ENCODE measurements at regions not wholly inside any gene's neighbourhood (a gene's known extent, or its start where the extent isn't known, plus 50 kb on each side); places are given as distances from the start of the nearest gene placed in this dataset.
"Not testable (repeated sequence)": the region's sequence is repeated elsewhere in the genome, so short reads cannot be mapped to it uniquely, and the experiment has no call there.

GRCh38 chrX:74195605-74196004 lies 108.4 kb upstream of the ZCCHC13 start:
- TF ChIP-seq CTCF (IDR thresholded peaks at IDR 0.05; ENCODE audit: insufficient read depth, low read length, missing control alignments), result no peak
- ChIA-PET CTCF (no interaction called here), POLR2A (no interaction called here)
- H3K4me3 ChIP-seq (ENCODE audit: low read depth, low read length), result no peak overlapping the region
- DNase-seq (ENCODE audit: low read depth, low spot score), result no peak

GRCh38 chrX:74195120-74195519 lies 108.9 kb upstream of the ZCCHC13 start:
- H3K4me3 ChIP-seq (ENCODE audit: low read depth, low read length), result no peak overlapping the region
- DNase-seq (ENCODE audit: low read depth, low spot score), result no peak
- CTCF ChIA-PET, result no interaction called here
- POLR2A ChIA-PET, result no interaction called here
- TF ChIP-seq CTCF (IDR thresholded peaks at IDR 0.05; ENCODE audit: insufficient read depth, low read length, missing control alignments), result no peak

GRCh38 chrX:74187211-74187610 lies 116.8 kb upstream of the ZCCHC13 start:
- TF ChIP-seq CTCF (IDR thresholded peaks at IDR 0.05; ENCODE audit: insufficient read depth, low read length, missing control alignments), result no peak
- ChIA-PET POLR2A (no interaction called here), CTCF (no interaction called here)
- peak; percentile 3 for DNase-seq (ENCODE audit: low read depth, low spot score)
- no peak overlapping the region for H3K4me3 ChIP-seq (ENCODE audit: low read depth, low read length)

GRCh38 chrX:74183047-74183446 lies 120.9 kb upstream of the ZCCHC13 start:
- CTCF ChIA-PET; DNase-seq (ENCODE audit: low read depth, low spot score); POLR2A ChIA-PET; H3K4me3 ChIP-seq (ENCODE audit: low read depth, low read length): not testable (repeated sequence)

- POLR2A ChIA-PET; CTCF ChIA-PET; H3K4me3 ChIP-seq (ENCODE audit: low read depth, low read length); DNase-seq (ENCODE audit: low read depth, low spot score): not testable (repeated sequence)
These were observed 122.0 kb upstream of the ZCCHC13 start for GRCh38 chrX:74181976-74182375.

- ChIA-PET CTCF (no interaction called here), POLR2A (no interaction called here)
- no peak for TF ChIP-seq CTCF (IDR thresholded peaks at IDR 0.05; ENCODE audit: insufficient read depth, low read length, missing control alignments)
- H3K4me3 ChIP-seq (ENCODE audit: low read depth, low read length), result no peak overlapping the region
- DNase-seq (ENCODE audit: low read depth, low spot score), result no peak
These were observed 123.3 kb upstream of the ZCCHC13 start for GRCh38 chrX:74180716-74181115.

GRCh38 chrX:74179990-74180389 lies 124.0 kb upstream of the ZCCHC13 start:
- DNase-seq (ENCODE audit: low read depth, low spot score), result no peak

More at GRCh38 chrX:74179990-74180389, 124.0 kb upstream of the ZCCHC13 start:
- H3K4me3 ChIP-seq (ENCODE audit: low read depth, low read length), result no peak overlapping the region
- ChIA-PET POLR2A (no interaction called here), CTCF (no interaction called here)
- TF ChIP-seq CTCF (IDR thresholded peaks at IDR 0.05; ENCODE audit: insufficient read depth, low read length, missing control alignments), result no peak

All from AG04449 (cell line).